AG20443 (cell line): ENCODE measurements at regions not wholly inside any gene's neighbourhood (a gene's known extent, or its start where the extent isn't known, plus 50 kb on each side); places are given as distances from the start of the nearest gene placed in this dataset.
A peak's percentile ranks its signal among the peaks of the same experiment; 100 is the strongest.

ENCODE experiments used
- DNase-seq: peaks from one replicate; pipeline ENCODE4 v3.0.0; 2012; ENCODE audit warnings: low spot score, mixed read lengths

DNA sequence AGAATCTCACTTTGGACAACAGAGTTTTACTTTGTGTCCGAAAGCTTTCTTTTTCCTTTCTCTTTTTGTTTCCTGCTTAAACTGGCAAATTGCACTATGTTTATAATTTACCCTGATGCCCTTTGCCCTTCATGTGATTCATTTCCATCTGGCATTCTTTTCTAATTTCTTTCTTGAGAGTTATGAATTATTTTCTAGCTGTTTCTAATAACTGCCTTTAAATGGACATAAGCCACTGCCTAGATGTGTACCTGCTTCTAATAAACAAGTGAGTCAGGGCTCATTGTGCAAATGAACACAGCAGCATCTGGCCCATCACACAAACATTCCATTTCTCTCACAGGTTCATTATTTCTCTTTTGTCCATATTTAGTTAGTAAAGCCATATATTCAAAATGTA is 242.3 kb upstream of the GPRIN3 start:
- no peak for DNase-seq

DNA sequence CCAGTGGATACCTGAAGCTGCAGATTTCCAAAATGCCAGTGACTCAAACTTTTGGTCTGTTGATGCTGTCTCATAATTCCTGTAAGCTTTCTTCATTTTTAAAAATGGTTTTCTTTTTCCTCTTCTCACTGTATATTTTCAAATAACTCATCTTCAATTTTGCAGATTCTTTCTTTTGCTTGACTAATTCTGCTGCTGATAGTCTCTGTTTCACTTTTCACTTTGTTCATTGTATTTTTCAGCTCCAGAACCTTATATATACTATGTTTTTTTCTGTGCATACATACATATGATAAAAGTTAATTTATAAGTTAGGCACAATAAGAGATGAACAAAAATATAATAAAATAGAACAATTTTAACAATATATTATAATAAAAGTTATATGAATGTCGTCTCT is 237.7 kb upstream of the GPRIN3 start:
- DNase-seq, result no peak

DNA sequence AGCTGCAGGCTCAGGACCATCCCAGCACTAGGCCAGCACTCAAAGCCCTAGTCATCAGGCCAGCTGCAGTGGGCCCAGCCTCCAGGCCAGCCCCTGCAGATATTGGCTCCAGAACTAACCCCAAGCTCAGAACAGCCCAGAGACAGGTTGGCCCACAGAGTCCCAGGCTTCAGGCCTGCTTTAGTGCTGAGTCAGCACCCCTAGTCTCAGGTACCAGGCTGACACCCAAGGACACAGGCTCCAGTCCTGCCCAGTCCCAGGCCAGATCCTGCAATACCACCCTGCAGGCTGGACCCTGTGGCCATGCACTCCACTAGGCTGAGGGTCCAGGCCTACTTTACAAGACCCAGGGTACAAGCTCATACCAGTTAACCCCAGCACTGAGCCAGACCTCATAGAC is 234.4 kb upstream of the GPRIN3 start:
- no peak for DNase-seq

DNA sequence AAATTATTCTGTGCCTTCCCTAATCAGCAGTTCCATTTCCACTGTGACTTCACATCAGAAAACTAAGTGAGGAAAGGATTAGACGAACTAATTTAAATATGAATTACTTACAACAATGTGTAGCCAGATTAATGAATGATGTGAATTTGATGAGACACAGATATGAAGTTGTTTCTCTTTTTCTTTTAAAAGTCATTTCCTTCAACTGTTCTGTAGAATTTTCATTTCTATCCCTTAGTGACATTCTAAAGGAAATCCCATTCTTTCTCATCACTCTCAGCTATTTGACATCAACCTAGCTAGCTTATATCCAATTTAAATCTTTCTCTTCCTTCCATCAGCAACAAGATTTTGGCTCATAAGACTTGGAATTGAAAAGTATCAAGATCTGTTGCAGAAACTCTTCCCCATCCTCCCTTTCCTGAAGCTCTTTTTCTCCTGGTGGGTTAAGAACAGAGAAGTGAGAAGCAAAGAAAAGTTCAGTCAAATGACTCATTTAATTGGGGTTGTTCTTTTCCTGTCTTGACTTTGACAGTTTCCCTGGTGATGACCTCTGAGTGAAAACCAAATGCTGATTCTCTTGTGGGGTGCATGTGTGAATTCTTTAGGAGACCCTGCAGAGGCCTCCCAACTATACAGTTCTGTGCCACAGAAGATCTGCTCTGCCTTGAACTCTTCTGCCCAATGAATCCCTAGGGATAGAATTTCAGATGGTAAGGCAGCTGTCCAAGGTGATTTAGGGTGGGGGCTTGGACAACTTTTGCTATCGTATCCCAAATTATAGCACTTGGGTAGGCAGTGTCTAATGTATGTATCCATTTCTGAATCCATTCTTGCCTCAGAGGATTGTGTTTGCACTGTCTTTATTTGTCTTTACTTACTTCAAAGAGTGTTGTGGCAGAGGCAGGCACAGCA is 232.5 kb upstream of the GPRIN3 start:
- no peak for DNase-seq

- DNase-seq, result peak; percentile 11
These were observed 231.8 kb upstream of the GPRIN3 start for GRCh38 chr4:89539374-89539773.

- no peak for DNase-seq
These were observed 231.3 kb upstream of the GPRIN3 start for GRCh38 chr4:89538886-89539285.

- DNase-seq, result no peak
These were observed 230.6 kb upstream of the GPRIN3 start for GRCh38 chr4:89538171-89538570.

DNA sequence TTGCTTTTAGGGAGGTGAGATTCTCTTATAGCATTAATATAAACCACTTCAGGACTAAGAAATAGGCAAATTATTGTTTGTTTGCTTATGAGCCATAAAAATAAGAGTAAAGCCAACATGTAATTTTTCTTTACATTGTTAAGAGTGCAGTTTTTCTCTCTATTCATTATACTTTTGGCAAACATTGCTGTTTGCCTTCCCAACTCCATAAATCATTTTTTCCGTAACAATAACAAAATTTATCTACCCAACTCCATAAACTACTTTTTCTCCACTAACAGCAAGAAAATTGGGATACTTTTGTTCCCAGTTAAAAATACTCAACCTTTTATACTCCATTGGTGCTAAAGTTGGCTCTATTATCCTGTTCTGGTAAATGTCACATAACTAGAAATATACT is 229.7 kb upstream of the GPRIN3 start:
- no peak for DNase-seq

DNA sequence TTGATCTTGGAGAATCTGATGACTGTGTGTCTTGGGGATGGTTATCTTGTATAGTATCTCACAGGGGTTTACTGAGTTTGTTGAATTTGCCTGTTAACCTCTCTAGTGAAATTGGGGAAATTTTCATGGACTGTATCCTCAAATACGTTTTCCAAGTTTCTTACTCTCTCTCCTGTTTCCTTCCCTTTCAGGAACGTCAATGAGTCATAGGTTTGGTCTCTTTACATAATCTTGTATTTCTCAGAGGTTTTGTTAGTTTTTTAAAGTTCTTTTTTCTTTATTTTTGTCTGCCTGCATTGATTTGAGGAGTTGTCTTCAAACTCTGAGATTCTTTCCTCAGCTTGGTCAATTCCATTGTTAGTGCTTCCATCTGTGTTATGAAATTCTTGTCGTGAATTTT is 227.7 kb upstream of the GPRIN3 start:
- DNase-seq, result no peak

DNA sequence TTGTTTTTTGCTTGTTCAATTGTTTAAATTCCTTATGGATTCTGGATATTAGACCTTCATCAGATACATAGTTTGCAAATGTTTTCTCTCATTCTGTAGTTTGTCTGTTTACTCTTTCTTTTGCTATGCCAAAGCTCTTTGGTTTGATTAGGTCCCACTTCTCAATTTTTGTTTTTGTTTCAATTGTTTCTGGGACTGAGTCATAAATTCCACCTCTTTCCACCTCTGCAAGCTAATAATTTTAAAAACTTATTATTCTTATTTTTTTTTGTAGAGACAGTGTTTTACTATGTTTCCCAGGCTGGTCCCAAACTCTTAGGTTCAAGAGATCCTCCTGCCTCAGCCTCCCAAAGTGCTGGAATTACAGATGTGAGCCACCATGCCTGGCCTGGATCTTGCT is 226.8 kb upstream of the GPRIN3 start:
- DNase-seq, result no peak

GRCh38 chr4:89531932-89532640 is 224.5 kb upstream of the GPRIN3 start:
- no peak for DNase-seq

DNA sequence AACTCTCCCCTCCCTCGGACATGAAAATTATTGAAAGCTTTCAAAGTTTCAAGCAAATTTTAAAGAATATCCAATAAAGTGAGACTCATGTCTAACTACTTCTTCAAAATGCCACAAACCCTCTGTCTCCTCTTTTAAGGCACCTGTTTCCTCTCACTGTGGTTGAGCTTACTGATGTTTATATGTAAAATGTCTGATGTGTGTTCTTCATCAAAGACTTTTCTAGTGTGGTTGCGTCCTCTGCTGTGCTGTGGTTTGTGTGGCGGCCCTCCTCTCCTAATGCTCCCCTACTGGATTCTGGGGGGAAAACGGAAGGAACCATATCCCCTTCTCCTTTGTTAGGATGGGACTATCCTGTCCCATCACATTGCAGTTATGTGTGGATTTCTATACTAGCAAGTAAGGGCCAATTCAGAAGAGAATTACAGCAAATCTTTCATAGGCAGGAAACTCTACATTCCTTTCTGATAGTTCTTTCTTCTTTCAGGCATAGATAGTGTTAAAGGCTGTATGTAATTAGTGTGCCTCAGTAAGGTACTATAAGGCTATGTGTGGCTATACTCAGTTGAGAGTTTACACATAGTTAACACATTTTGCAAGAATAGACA is 221.0 kb upstream of the GPRIN3 start:
- no peak for DNase-seq

DNA sequence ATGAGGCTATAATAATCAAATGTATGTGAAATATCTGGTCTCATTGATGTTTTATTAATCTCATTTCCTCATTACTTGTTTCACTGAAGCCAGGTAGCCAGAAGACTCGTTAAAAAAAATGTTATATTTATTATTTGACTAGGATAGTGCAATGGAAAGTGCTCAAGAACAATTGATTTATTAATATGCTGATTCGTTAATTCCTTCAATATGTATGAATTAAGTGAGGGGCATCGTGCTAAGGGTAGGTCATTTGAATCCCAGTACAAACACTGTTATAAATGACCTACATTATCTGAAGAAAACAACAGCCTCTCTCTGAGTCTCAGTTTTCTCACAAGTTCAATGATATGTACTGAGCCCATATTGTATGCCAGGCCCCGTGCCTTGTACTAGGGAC is 214.2 kb upstream of the GPRIN3 start:
- DNase-seq, result no peak

GRCh38 chr4:89519771-89520320 is 212.2 kb upstream of the GPRIN3 start:
- DNase-seq, result no peak

DNA sequence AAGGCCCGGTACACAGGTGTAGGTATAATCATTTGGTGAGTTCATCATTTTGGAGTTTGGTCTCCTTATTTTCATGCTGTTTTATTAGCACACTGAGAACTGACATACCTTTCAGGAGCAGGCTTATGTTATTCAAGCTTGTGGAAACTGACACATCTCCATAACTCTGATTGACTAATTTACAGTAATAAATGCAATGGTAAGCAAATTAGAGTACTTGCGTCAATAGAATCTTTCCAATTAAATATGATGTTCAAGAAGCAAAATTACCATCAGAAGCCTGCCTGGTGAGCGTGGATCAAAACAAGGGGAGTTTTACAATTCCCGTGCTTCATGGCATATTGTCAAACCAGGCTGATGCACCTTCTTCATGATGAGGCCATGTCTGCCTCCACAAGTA is 210.7 kb upstream of the GPRIN3 start:
- no peak for DNase-seq

- DNase-seq, result no peak
These were observed 207.2 kb upstream of the GPRIN3 start for GRCh38 chr4:89514811-89515210.

- DNase-seq, result no peak
These were observed 204.2 kb upstream of the GPRIN3 start for GRCh38 chr4:89511776-89512175.

- peak; percentile 43 for DNase-seq
These were observed 202.2 kb upstream of the GPRIN3 start for GRCh38 chr4:89509708-89510281.

GRCh38 chr4:89506866-89507491 is 199.4 kb upstream of the GPRIN3 start:
- no peak for DNase-seq

GRCh38 chr4:89502581-89502980 is 195.0 kb upstream of the GPRIN3 start:
- no peak for DNase-seq

- DNase-seq, result no peak
These were observed 190.1 kb upstream of the GPRIN3 start for GRCh38 chr4:89497517-89498308.
